ENCODE measurements at regions not wholly inside any gene's neighbourhood (a gene's known extent, or its start where the extent isn't known, plus 50 kb on each side); places are given as distances from the start of the nearest gene placed in this dataset.
"Not testable (repeated sequence)": the region's sequence is repeated elsewhere in the genome, so short reads cannot be mapped to it uniquely, and the experiment has no call there.

- no peaks in the 10 kb centered on the region for H3K4me1 ChIP-seq
- TF ChIP-seq CTCF (IDR thresholded peaks at IDR 0.05): no peak
- no peak overlapping the region for H3K4me3 ChIP-seq
- no peaks in the 10 kb centered on the region for H3K36me3 ChIP-seq
- intact Hi-C loops (cut with DNase I): no loop called here
- DNase-seq (no peak), ATAC-seq (peak; percentile 66)
- peak overlapping the region; percentile 34 for H3K27ac ChIP-seq
- no peaks in the 10 kb centered on the region for H3K9me3 ChIP-seq
- no peaks in the 10 kb centered on the region for H3K27me3 ChIP-seq
Measured at GRCh38 chr3:150327678-150328653, 80.1 kb upstream of the TSC22D2 start.

- H3K36me3 ChIP-seq: no peaks in the 10 kb centered on the region
- intact Hi-C loops (cut with DNase I): no loop called here
- H3K27me3 ChIP-seq: no peaks in the 10 kb centered on the region
- peak; percentile 31 for ATAC-seq
- no peak overlapping the region for H3K4me3 ChIP-seq
- no peak for TF ChIP-seq CTCF (IDR thresholded peaks at IDR 0.05)
- no peaks in the 10 kb centered on the region for H3K4me1 ChIP-seq
- H3K27ac ChIP-seq: no peak overlapping the region
- DNase-seq: no peak
- H3K9me3 ChIP-seq: no peaks in the 10 kb centered on the region
Measured at GRCh38 chr3:150324788-150325187, 83.3 kb upstream of the TSC22D2 start.

- no peak for DNase-seq
- H3K4me1 ChIP-seq: no peaks in the 10 kb centered on the region
- ATAC-seq: no peak
- H3K27ac ChIP-seq: no peak overlapping the region
- no peaks in the 10 kb centered on the region for H3K9me3 ChIP-seq
- intact Hi-C loops (cut with DNase I): no loop called here
- H3K4me3 ChIP-seq: no peak overlapping the region
- H3K27me3 ChIP-seq: no peaks in the 10 kb centered on the region
- no peaks in the 10 kb centered on the region for H3K36me3 ChIP-seq
- TF ChIP-seq CTCF (IDR thresholded peaks at IDR 0.05): no peak
Measured at GRCh38 chr3:150324245-150324644, 83.9 kb upstream of the TSC22D2 start.

- intact Hi-C loops (cut with DNase I): no loop called here
- ATAC-seq: no peak
- DNase-seq: no peak
- Histone ChIP-seq H3K4me1 (no peaks in the 10 kb centered on the region), H3K9me3 (no peaks in the 10 kb centered on the region), H3K27me3 (no peaks in the 10 kb centered on the region), H3K36me3 (no peaks in the 10 kb centered on the region), H3K4me3 (no peak overlapping the region), H3K27ac (no peak overlapping the region)
- TF ChIP-seq CTCF (IDR thresholded peaks at IDR 0.05): no peak
Measured at GRCh38 chr3:150323770-150324169, 84.3 kb upstream of the TSC22D2 start.

- ATAC-seq; H3K4me3 ChIP-seq; H3K36me3 ChIP-seq; H3K27me3 ChIP-seq; DNase-seq; H3K9me3 ChIP-seq; intact Hi-C loops (cut with DNase I); H3K4me1 ChIP-seq; H3K27ac ChIP-seq: not testable (repeated sequence)
Measured at GRCh38 chr3:150323091-150323490, 85.0 kb upstream of the TSC22D2 start.

GRCh38 chr3:150320971-150321370, 87.1 kb upstream of the TSC22D2 start:
- H3K36me3 ChIP-seq; ATAC-seq; intact Hi-C loops (cut with DNase I); H3K27me3 ChIP-seq; H3K4me1 ChIP-seq; H3K4me3 ChIP-seq; DNase-seq; H3K27ac ChIP-seq; H3K9me3 ChIP-seq: not testable (repeated sequence)

Data from upper lobe of right lung (tissue), 1 donor.